AG09309 (cell line): ENCODE measurements at regions not wholly inside any gene's neighbourhood (a gene's known extent, or its start where the extent isn't known, plus 50 kb on each side); places are given as distances from the start of the nearest gene placed in this dataset.
A peak's percentile ranks its signal among the peaks of the same experiment; 100 is the strongest.

ENCODE experiments used
- DNase-seq: peaks from one replicate; pipeline ENCODE4 v3.0.0-alpha.2; 2010; ENCODE audit warnings: low read depth
- H3K4me3 ChIP-seq: 2 replicates; pipeline ENCODE4 v1.5.1; 2011; ENCODE audit warnings: mild to moderate bottlenecking, low read depth, low read length, moderate library complexity; ENCODE audit not compliant: control insufficient read depth
- CTCF ChIP-seq: IDR thresholded peaks from 2 replicates; pipeline ENCODE4 v1.5.1; 2011; ENCODE audit warnings: mild to moderate bottlenecking, low read depth, low read length, inconsistent platforms; ENCODE audit not compliant: insufficient read depth, control insufficient read depth; ENCODE audit errors: missing control alignments

- TF ChIP-seq CTCF: no peak
- no peak for DNase-seq
- H3K4me3 ChIP-seq: no peak overlapping the region
These were observed 72.6 kb upstream of the DHX15 start for GRCh38 chr4:24656906-24657305.

- DNase-seq: no peak
- no peak for TF ChIP-seq CTCF
These were observed 73.6 kb upstream of the DHX15 start for GRCh38 chr4:24657768-24658617.

GRCh38 chr4:24659241-24659961 lies 75.0 kb upstream of the DHX15 start:
- no peak for TF ChIP-seq CTCF
- no peak overlapping the region for H3K4me3 ChIP-seq
- no peak for DNase-seq

More at GRCh38 chr4:24657768-24658617, 73.6 kb upstream of the DHX15 start:
- no peak overlapping the region for H3K4me3 ChIP-seq

- TF ChIP-seq CTCF: no peak
- H3K4me3 ChIP-seq: no peak overlapping the region
- no peak for DNase-seq
These were observed 77.7 kb upstream of the DHX15 start for GRCh38 chr4:24662056-24662455.

GRCh38 chr4:24662542-24662941 lies 78.2 kb upstream of the DHX15 start:
- no peak overlapping the region for H3K4me3 ChIP-seq
- no peak for TF ChIP-seq CTCF
- DNase-seq: no peak

GRCh38 chr4:24664956-24665355 lies 80.6 kb upstream of the DHX15 start:
- H3K4me3 ChIP-seq: no peak overlapping the region
- peak; percentile 38 for DNase-seq
- TF ChIP-seq CTCF: no peak
